IMR-90 (cell line): ENCODE measurements at regions not wholly inside any gene's neighbourhood (a gene's known extent, or its start where the extent isn't known, plus 50 kb on each side); places are given as distances from the start of the nearest gene placed in this dataset.

Experiments used
- POLR2A ChIP-seq: IDR thresholded peaks from 2 replicates; pipeline ENCODE4 v1.6.1; 2012; ENCODE audit warnings: mild to moderate bottlenecking, low read depth, low read length
- TF ChIP-seq, protein P1 (sequence below): conservative IDR thresholded peaks from 2 replicates; pipeline ENCODE4 v1.5.1; 2012; ENCODE audit warnings: mild to moderate bottlenecking, low read depth, low read length, improper control_type of control experiment

DNA sequence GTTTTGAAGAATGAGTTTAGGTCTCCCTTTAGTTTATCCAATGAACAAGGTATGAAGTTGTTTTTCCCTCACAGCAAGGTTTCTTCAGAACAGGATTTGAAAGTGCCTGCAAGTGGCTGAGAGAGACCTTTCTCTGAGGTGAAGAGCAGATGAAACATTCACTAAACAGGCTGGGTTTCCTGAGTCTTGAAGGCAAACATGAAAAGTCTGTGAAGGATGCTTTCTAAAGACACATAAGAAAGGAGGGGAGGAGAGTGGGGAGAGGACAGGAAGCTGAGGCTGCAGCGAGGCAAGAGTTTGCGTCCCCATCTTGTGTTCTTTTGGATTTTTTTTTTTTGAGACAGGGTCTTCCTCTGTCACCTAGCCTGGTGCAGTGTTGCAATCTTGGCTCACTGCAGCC lies 95.7 kb upstream of the SIM2 start:
- TF ChIP-seq, protein P1, sequence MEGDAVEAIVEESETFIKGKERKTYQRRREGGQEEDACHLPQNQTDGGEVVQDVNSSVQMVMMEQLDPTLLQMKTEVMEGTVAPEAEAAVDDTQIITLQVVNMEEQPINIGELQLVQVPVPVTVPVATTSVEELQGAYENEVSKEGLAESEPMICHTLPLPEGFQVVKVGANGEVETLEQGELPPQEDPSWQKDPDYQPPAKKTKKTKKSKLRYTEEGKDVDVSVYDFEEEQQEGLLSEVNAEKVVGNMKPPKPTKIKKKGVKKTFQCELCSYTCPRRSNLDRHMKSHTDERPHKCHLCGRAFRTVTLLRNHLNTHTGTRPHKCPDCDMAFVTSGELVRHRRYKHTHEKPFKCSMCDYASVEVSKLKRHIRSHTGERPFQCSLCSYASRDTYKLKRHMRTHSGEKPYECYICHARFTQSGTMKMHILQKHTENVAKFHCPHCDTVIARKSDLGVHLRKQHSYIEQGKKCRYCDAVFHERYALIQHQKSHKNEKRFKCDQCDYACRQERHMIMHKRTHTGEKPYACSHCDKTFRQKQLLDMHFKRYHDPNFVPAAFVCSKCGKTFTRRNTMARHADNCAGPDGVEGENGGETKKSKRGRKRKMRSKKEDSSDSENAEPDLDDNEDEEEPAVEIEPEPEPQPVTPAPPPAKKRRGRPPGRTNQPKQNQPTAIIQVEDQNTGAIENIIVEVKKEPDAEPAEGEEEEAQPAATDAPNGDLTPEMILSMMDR = no peak
- no peak for TF ChIP-seq POLR2A
